Suprapubic skin (tissue), 4 donors: ENCODE measurements at regions not wholly inside any gene's neighbourhood (a gene's known extent, or its start where the extent isn't known, plus 50 kb on each side); places are given as distances from the start of the nearest gene placed in this dataset.

Experiments used
- DNase-seq, 2 donors: peaks; one replicate each; pipeline ENCODE4 v3.0.0-alpha.2; 2019; ENCODE audit warnings: low spot score in 2 of 2
- H3K27ac ChIP-seq: fragments of 200-600 bp; sonication (generic); one replicate; pipeline ENCODE4 v1.5.1; 2019
- H3K27me3 ChIP-seq: fragments of 200-600 bp; sonication (generic); one replicate; pipeline ENCODE4 v1.5.1; 2019
- H3K36me3 ChIP-seq: fragments of 200-600 bp; sonication (generic); one replicate; pipeline ENCODE4 v1.5.1; 2019
- H3K4me1 ChIP-seq: fragments of 200-600 bp; sonication (generic); one replicate; pipeline ENCODE4 v1.5.1; 2019
- H3K4me3 ChIP-seq: fragments of 200-600 bp; sonication (generic); one replicate; pipeline ENCODE4 v1.5.1; 2019; ENCODE audit warnings: mild to moderate bottlenecking
- H3K9me3 ChIP-seq: fragments of 200-600 bp; sonication (generic); one replicate; pipeline ENCODE4 v1.5.1; 2019
- CTCF ChIP-seq, 2 donors: fragments of 200-600 bp in 1 of 2; fragments of 450-650 bp in 1 of 2; sonication (generic) in 1 of 2; IDR thresholded peaks; one replicate each; pipeline ENCODE4 v1.5.1; 2016 to 2019; ENCODE audit warnings: antibody characterized with exemption in 2 of 2, mild to moderate bottlenecking in 1 of 2, moderate library complexity in 1 of 2
- EP300 ChIP-seq: sonication (generic); formaldehyde crosslinking; IDR thresholded peaks from one replicate; pipeline ENCODE4 v1.6.1; 2017; ENCODE audit warnings: antibody characterized with exemption
- POLR2A ChIP-seq, 2 donors: fragments of 450-650 bp; IDR thresholded peaks; one replicate each; pipeline ENCODE4 v1.6.1; 2017; ENCODE audit warnings: antibody characterized with exemption in 2 of 2, mild to moderate bottlenecking in 2 of 2, moderate library complexity in 2 of 2
- POLR2AphosphoS5 ChIP-seq, 3 donors: sonication (generic); formaldehyde crosslinking; IDR thresholded peaks; one replicate each; pipeline ENCODE4 v1.6.1; 2017; ENCODE audit warnings: antibody characterized with exemption in 3 of 3
- WGBS: methylation state at CpG from one replicate; pipeline ENCODE4 v1.1.5; 2018; 5-methylcytosine and 5-hydroxymethylcytosine counted together

GRCh38 chr18:64893349-64893748 lies 744.5 kb upstream of the LINC00305 start:
- DNase-seq, result no peak
- H3K4me3 ChIP-seq, result no peak overlapping the region
- no peaks in the 10 kb centered on the region for H3K9me3 ChIP-seq
- H3K27me3 ChIP-seq, result no peaks in the 10 kb centered on the region
- TF ChIP-seq POLR2A (IDR thresholded peaks at IDR 0.05), result no peak
- TF ChIP-seq EP300, result no peak
- no peak for TF ChIP-seq POLR2AphosphoS5 (IDR thresholded peaks at IDR 0.05)
- no peak for TF ChIP-seq CTCF (IDR thresholded peaks at IDR 0.05)
- no peaks in the 10 kb centered on the region for H3K4me1 ChIP-seq
- no peaks in the 10 kb centered on the region for H3K36me3 ChIP-seq
- no peak overlapping the region for H3K27ac ChIP-seq
- 85% methylated on average over 3 of the region's 3 CpGs for WGBS

- H3K4me3 ChIP-seq, result no peak overlapping the region
- no peaks in the 10 kb centered on the region for H3K4me1 ChIP-seq
- DNase-seq, result no peak
- H3K9me3 ChIP-seq, result no peaks in the 10 kb centered on the region
- 90% methylated on average over 4 of the region's 4 CpGs for WGBS
- no peaks in the 10 kb centered on the region for H3K36me3 ChIP-seq
- TF ChIP-seq POLR2A (IDR thresholded peaks at IDR 0.05) (no peak), CTCF (IDR thresholded peaks at IDR 0.05) (no peak), POLR2AphosphoS5 (IDR thresholded peaks at IDR 0.05) (no peak), EP300 (no peak)
- H3K27me3 ChIP-seq, result no peaks in the 10 kb centered on the region
- H3K27ac ChIP-seq, result no peak overlapping the region
Observed at GRCh38 chr18:64888956-64889355, 740.1 kb upstream of the LINC00305 start.

- no peaks in the 10 kb centered on the region for H3K27me3 ChIP-seq
- H3K9me3 ChIP-seq, result no peaks in the 10 kb centered on the region
- no peak overlapping the region for H3K4me3 ChIP-seq
- WGBS, result 79% methylated on average over 1 of the region's 1 CpG
- no peak for TF ChIP-seq POLR2A (IDR thresholded peaks at IDR 0.05)
- TF ChIP-seq POLR2AphosphoS5 (IDR thresholded peaks at IDR 0.05), result no peak
- TF ChIP-seq EP300, result no peak
- TF ChIP-seq CTCF (IDR thresholded peaks at IDR 0.05), result no peak
- no peaks in the 10 kb centered on the region for H3K4me1 ChIP-seq
- no peak for DNase-seq
- H3K36me3 ChIP-seq, result no peaks in the 10 kb centered on the region
- no peak overlapping the region for H3K27ac ChIP-seq
Observed at GRCh38 chr18:64886995-64887394, 738.1 kb upstream of the LINC00305 start.

GRCh38 chr18:64882896-64883295 lies 734.0 kb upstream of the LINC00305 start:
- Histone ChIP-seq H3K27ac (no peak overlapping the region), H3K27me3 (no peaks in the 10 kb centered on the region), H3K36me3 (no peaks in the 10 kb centered on the region), H3K4me3 (no peak overlapping the region), H3K4me1 (no peaks in the 10 kb centered on the region), H3K9me3 (no peaks in the 10 kb centered on the region)
- WGBS, result 57% methylated on average over 3 of the region's 3 CpGs
- no peak for DNase-seq
- TF ChIP-seq POLR2AphosphoS5 (IDR thresholded peaks at IDR 0.05) (no peak), CTCF (IDR thresholded peaks at IDR 0.05) (no peak), EP300 (no peak), POLR2A (IDR thresholded peaks at IDR 0.05) (no peak)

GRCh38 chr18:64876833-64877232 lies 727.9 kb upstream of the LINC00305 start:
- no peaks in the 10 kb centered on the region for H3K36me3 ChIP-seq
- no peaks in the 10 kb centered on the region for H3K27me3 ChIP-seq
- TF ChIP-seq POLR2A (IDR thresholded peaks at IDR 0.05), result no peak
- TF ChIP-seq EP300, result no peak
- no peak for TF ChIP-seq POLR2AphosphoS5 (IDR thresholded peaks at IDR 0.05)
- no peak for TF ChIP-seq CTCF (IDR thresholded peaks at IDR 0.05)
- no peak for DNase-seq
- no peak overlapping the region for H3K4me3 ChIP-seq
- no peaks in the 10 kb centered on the region for H3K9me3 ChIP-seq
- no peak overlapping the region for H3K27ac ChIP-seq
- WGBS, result 79% methylated on average over 4 of the region's 4 CpGs
- H3K4me1 ChIP-seq, result no peaks in the 10 kb centered on the region
